GM23248 (cell line): ENCODE measurements at regions not wholly inside any gene's neighbourhood (a gene's known extent, or its start where the extent isn't known, plus 50 kb on each side); places are given as distances from the start of the nearest gene placed in this dataset.

Experiments used
- DNase-seq: peaks from one replicate; pipeline ENCODE4 v3.0.0-alpha.2; 2015
- H2AFZ ChIP-seq: fragments of 200-600 bp; sonication (generic); 2 replicates; pipeline ENCODE4 v1.6.1; 2016; ENCODE audit warnings: antibody characterized with exemption
- H3F3A ChIP-seq: fragments of 200-600 bp; sonication (generic); 2 replicates; pipeline ENCODE4 v1.6.1; 2016; ENCODE audit warnings: mild to moderate bottlenecking, antibody characterized with exemption, mixed run types; ENCODE audit not compliant: insufficient read depth
- H3K27ac ChIP-seq: fragments of 200-600 bp; sonication (generic); 2 replicates; pipeline ENCODE4 v1.5.1; 2016; ENCODE audit warnings: mild to moderate bottlenecking
- H3K27me3 ChIP-seq: fragments of 200-600 bp; sonication (generic); replicated peaks from 2 replicates; pipeline ENCODE4 v1.6.1; 2016; ENCODE audit warnings: mild to moderate bottlenecking; ENCODE audit not compliant: insufficient read depth
- H3K36me3 ChIP-seq: fragments of 200-600 bp; sonication (generic); 2 replicates; pipeline ENCODE4 v1.6.1; 2016; ENCODE audit warnings: low read depth, mild to moderate bottlenecking
- H3K4me1 ChIP-seq: fragments of 200-600 bp; sonication (generic); 2 replicates; pipeline ENCODE4 v1.6.1; 2016; ENCODE audit warnings: mild to moderate bottlenecking; ENCODE audit not compliant: insufficient read depth
- H3K4me2 ChIP-seq: fragments of 200-600 bp; sonication (generic); one replicate; pipeline ENCODE4 v1.6.1; 2016; ENCODE audit warnings: mild to moderate bottlenecking; ENCODE audit not compliant: unreplicated experiment
- H3K4me3 ChIP-seq: fragments of 200-600 bp; sonication (generic); 2 replicates; pipeline ENCODE4 v1.5.1; 2016; ENCODE audit warnings: mild to moderate bottlenecking
- H3K79me2 ChIP-seq: fragments of 200-600 bp; sonication (generic); 2 replicates; pipeline ENCODE4 v1.6.1; 2016; ENCODE audit warnings: mild to moderate bottlenecking; ENCODE audit not compliant: insufficient read depth
- H3K9ac ChIP-seq: fragments of 200-600 bp; sonication (generic); 2 replicates; pipeline ENCODE4 v1.6.1; 2016; ENCODE audit warnings: mild to moderate bottlenecking
- H3K9me2 ChIP-seq: fragments of 200-600 bp; sonication (generic); 2 replicates; pipeline ENCODE4 v1.6.1; 2016; ENCODE audit warnings: mixed run types, mild to moderate bottlenecking, moderate library complexity; ENCODE audit not compliant: insufficient read depth
- H3K9me3 ChIP-seq: fragments of 200-600 bp; sonication (generic); one replicate; pipeline ENCODE4 v1.6.1; 2017; ENCODE audit warnings: low read depth
- H4K20me1 ChIP-seq: fragments of 200-600 bp; sonication (generic); 2 replicates; pipeline ENCODE4 v1.6.0; 2016; ENCODE audit not compliant: insufficient read depth
- EZH2 ChIP-seq: fragments of 200-600 bp; sonication (generic); IDR thresholded peaks from 2 replicates; pipeline ENCODE4 v1.6.1; 2018; ENCODE audit warnings: antibody characterized with exemption, mild to moderate bottlenecking; ENCODE audit not compliant: insufficient read depth, poor library complexity, severe bottlenecking
- EZH2phosphoT487 ChIP-seq: fragments of 200-600 bp; sonication (generic); IDR thresholded peaks from 2 replicates; pipeline ENCODE4 v1.6.1; 2018; ENCODE audit warnings: antibody characterized with exemption, moderate library complexity, mild to moderate bottlenecking, low read depth; ENCODE audit not compliant: insufficient read depth
- WGBS, 2 experiments: methylation state at CpG; one replicate each; pipeline ENCODE4 v1.1.6; 2015 to 2017; ENCODE audit warnings: low lambda C conversion rate in 2 of 2, low coverage in 1 of 2; ENCODE audit errors: missing lambda C conversion rate in 2 of 2; 5-methylcytosine and 5-hydroxymethylcytosine counted together
- in situ Hi-C: fragments of 300-500 bp; cut with MboI; formaldehyde crosslinking; loops from 2 replicates; pipeline ENCODE4 v1.15.0; 2020

- in situ Hi-C loops: no loop called here
- H3K79me2 ChIP-seq: no peaks in the 10 kb centered on the region
- peaks cover 10% of the 10 kb centered on the region for H3K27me3 ChIP-seq
- H3K9ac ChIP-seq: no peak overlapping the region
- H3K36me3 ChIP-seq: no peaks in the 10 kb centered on the region
- H3K4me2 ChIP-seq: no peak overlapping the region
- H3K9me3 ChIP-seq: no peaks in the 10 kb centered on the region
- H3K4me3 ChIP-seq: no peak overlapping the region
- no peaks in the 10 kb centered on the region for H3F3A ChIP-seq
- no peaks in the 10 kb centered on the region for H4K20me1 ChIP-seq
- TF ChIP-seq EZH2phosphoT487: no peak
- no peak for TF ChIP-seq EZH2
- DNase-seq: no peak
- no peaks in the 10 kb centered on the region for H3K9me2 ChIP-seq
- 19 to 26% methylated on average over 1 of the region's 1 CpG for WGBS, 2 experiments
- H3K4me1 ChIP-seq: no peaks in the 10 kb centered on the region
- H2AFZ ChIP-seq: no peak overlapping the region
- H3K27ac ChIP-seq: no peak overlapping the region
Measured at GRCh38 chr6:90428514-90428913, 131.9 kb upstream of the BACH2 start.

GRCh38 chr6:90425161-90425641 is 128.6 kb upstream of the BACH2 start:
- Histone ChIP-seq H3K9me2 (no peaks in the 10 kb centered on the region), H3K27ac (no peak overlapping the region), H3K4me3 (no peak overlapping the region), H3K4me2 (no peak overlapping the region), H3K9ac (no peak overlapping the region), H2AFZ (no peak overlapping the region), H3K27me3 (peaks cover 20% of the 10 kb centered on the region; the same call in 1 of the 2 replicates), H3K9me3 (no peaks in the 10 kb centered on the region), H3K4me1 (no peaks in the 10 kb centered on the region), H4K20me1 (no peaks in the 10 kb centered on the region), H3K79me2 (no peaks in the 10 kb centered on the region), H3K36me3 (no peaks in the 10 kb centered on the region), H3F3A (no peaks in the 10 kb centered on the region)
- in situ Hi-C loops: no loop called here
- 50% methylated on average over 5 of the region's 5 CpGs for WGBS, 2 experiments
- DNase-seq: no peak
- TF ChIP-seq EZH2 (no peak), EZH2phosphoT487 (no peak)

GRCh38 chr6:90424580-90424979 is 127.9 kb upstream of the BACH2 start:
- DNase-seq: no peak
- Histone ChIP-seq H3F3A (no peaks in the 10 kb centered on the region), H3K9me3 (no peaks in the 10 kb centered on the region), H3K9ac (no peak overlapping the region), H3K4me2 (no peak overlapping the region), H3K79me2 (no peaks in the 10 kb centered on the region), H3K4me1 (no peaks in the 10 kb centered on the region), H3K27me3 (peaks cover 25% of the 10 kb centered on the region; the same call in 1 of the 2 replicates), H3K36me3 (no peaks in the 10 kb centered on the region), H3K9me2 (no peaks in the 10 kb centered on the region), H3K4me3 (no peak overlapping the region), H3K27ac (no peak overlapping the region), H4K20me1 (no peaks in the 10 kb centered on the region), H2AFZ (no peak overlapping the region)
- TF ChIP-seq EZH2phosphoT487 (no peak), EZH2 (no peak)
- in situ Hi-C loops: no loop called here

GRCh38 chr6:90421666-90422065 is 125.0 kb upstream of the BACH2 start:
- H3K27ac ChIP-seq: no peak overlapping the region
- WGBS, 2 experiments: 71 to 76% methylated on average over 1 of the region's 1 CpG
- no peaks in the 10 kb centered on the region for H3K9me2 ChIP-seq
- peaks cover 32% of the 10 kb centered on the region for H3K27me3 ChIP-seq
- in situ Hi-C loops: no loop called here
- no peak for DNase-seq
- H3K9ac ChIP-seq: no peak overlapping the region
- no peaks in the 10 kb centered on the region for H3K36me3 ChIP-seq
- H2AFZ ChIP-seq: no peak overlapping the region
- H3K79me2 ChIP-seq: no peaks in the 10 kb centered on the region
- no peaks in the 10 kb centered on the region for H3F3A ChIP-seq
- no peaks in the 10 kb centered on the region for H3K4me1 ChIP-seq
- H3K4me2 ChIP-seq: no peak overlapping the region
- no peaks in the 10 kb centered on the region for H4K20me1 ChIP-seq
- TF ChIP-seq EZH2 (no peak), EZH2phosphoT487 (no peak)
- H3K9me3 ChIP-seq: no peaks in the 10 kb centered on the region
- H3K4me3 ChIP-seq: no peak overlapping the region

GRCh38 chr6:90420500-90420899 is 123.9 kb upstream of the BACH2 start:
- Histone ChIP-seq H3K79me2 (no peaks in the 10 kb centered on the region), H3K9me2 (no peaks in the 10 kb centered on the region), H3F3A (no peaks in the 10 kb centered on the region), H4K20me1 (no peaks in the 10 kb centered on the region), H3K27ac (no peak overlapping the region), H2AFZ (no peak overlapping the region), H3K36me3 (no peaks in the 10 kb centered on the region), H3K9ac (no peak overlapping the region), H3K9me3 (no peaks in the 10 kb centered on the region), H3K4me3 (no peak overlapping the region), H3K4me1 (no peaks in the 10 kb centered on the region), H3K4me2 (no peak overlapping the region), H3K27me3 (peaks cover 28% of the 10 kb centered on the region)
- TF ChIP-seq EZH2: no peak
- 39 to 45% methylated on average over 6 of the region's 6 CpGs for WGBS, 2 experiments
- DNase-seq: no peak
- in situ Hi-C loops: no loop called here
